Body of pancreas (tissue), 4 donors: ENCODE measurements at regions not wholly inside any gene's neighbourhood (a gene's known extent, or its start where the extent isn't known, plus 50 kb on each side); places are given as distances from the start of the nearest gene placed in this dataset.
"Not testable (repeated sequence)": the region's sequence is repeated elsewhere in the genome, so short reads cannot be mapped to it uniquely, and the experiment has no call there.

Experiments used
- ATAC-seq: fragments of 150-250 bp; one replicate; pipeline ENCODE4 v1.9.1; 2016
- DNase-seq, 4 donors: peaks; one replicate each; pipeline ENCODE4 v3.0.0-alpha.2; 2019
- H3K27ac ChIP-seq, 4 donors: fragments of 200-600 bp; sonication (generic); 1 replicate in 3 of 4; 2 replicates in 1 of 4; pipeline versions ENCODE4 v1.5.1 to v1.6.1; 2016 to 2019; ENCODE audit warnings: mild to moderate bottlenecking in 1 of 4, mixed read lengths in 1 of 4, moderate library complexity in 1 of 4
- H3K27me3 ChIP-seq, 2 donors: fragments of 200-600 bp; sonication (generic); one replicate each; pipeline ENCODE4 v1.6.0; 2016; ENCODE audit warnings: mild to moderate bottlenecking in 1 of 2
- H3K36me3 ChIP-seq, 2 donors: fragments of 200-600 bp; sonication (generic); replicated peaks in 1 of 2; 2 replicates each; pipeline ENCODE4 v1.5.1; 2016; ENCODE audit warnings: low read depth in 2 of 2; ENCODE audit not compliant: insufficient read depth in 1 of 2
- H3K4me1 ChIP-seq: fragments of 200-600 bp; sonication (generic); one replicate; pipeline ENCODE4 v1.6.0; 2016
- H3K4me3 ChIP-seq, 2 donors: fragments of 200-600 bp; sonication (generic); 1 replicate in 1 of 2; 2 replicates in 1 of 2; pipeline ENCODE4 v1.5.1; 2016 to 2019
- H3K9me3 ChIP-seq, 3 donors: fragments of 200-600 bp; sonication (generic); 1 replicate in 2 of 3; 2 replicates in 1 of 3; pipeline ENCODE4 v1.5.1; 2016
- POLR2A ChIP-seq, 3 donors: fragments of 450-650 bp; IDR thresholded peaks; one replicate each; pipeline ENCODE4 v1.6.1; 2016; ENCODE audit warnings: antibody characterized with exemption in 3 of 3, mild to moderate bottlenecking in 2 of 3
- WGBS, 2 donors: methylation state at CpG; one replicate each; pipeline ENCODE4 v1.1.5; 2017; 5-methylcytosine and 5-hydroxymethylcytosine counted together
- intact Hi-C: fragments of 100-400 bp; cut with DNase I; formaldehyde crosslinking; loops from one replicate; pipeline ENCODE4 v1.15.1; 2023
- TF ChIP-seq, protein P1 (sequence below), 7 experiments: fragments of 450-650 bp in 4 of 7; fragments of 200-600 bp in 3 of 7; sonication (generic) in 3 of 7; IDR thresholded peaks; one replicate each; pipeline ENCODE4 v1.5.1; 2016 to 2019; ENCODE audit warnings: antibody characterized with exemption in 7 of 7

DNA sequence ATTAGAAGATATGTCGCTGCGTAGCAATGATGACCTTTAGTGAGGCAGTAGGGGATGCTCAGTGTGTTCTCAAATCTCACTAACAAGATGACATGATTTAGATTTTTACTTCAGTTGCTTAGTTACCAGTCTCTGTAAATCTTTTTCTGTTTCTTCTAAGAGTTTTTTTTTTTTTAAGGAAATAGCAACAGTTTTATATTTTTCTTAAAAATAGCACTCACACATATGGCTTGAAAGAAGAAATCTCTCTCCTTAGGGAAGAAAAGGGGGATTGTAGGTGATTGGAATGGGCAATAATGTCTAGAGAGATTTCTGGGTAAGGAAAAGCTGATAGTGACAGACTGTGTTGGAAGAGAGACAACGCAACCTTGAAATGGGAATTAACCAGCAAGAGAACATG, 524.6 kb upstream of the ARPP21 start:
- ATAC-seq = no peak
- intact Hi-C loops = no loop called here
- H3K4me3 ChIP-seq = no peak overlapping the region
- WGBS, 2 donors = 82 to 83% methylated on average over 3 of the region's 3 CpGs
- no peaks in the 10 kb centered on the region for H3K9me3 ChIP-seq
- H3K27ac ChIP-seq = no peak overlapping the region
- no peaks in the 10 kb centered on the region for H3K27me3 ChIP-seq
- TF ChIP-seq POLR2A (IDR thresholded peaks at IDR 0.05) = no peak
- TF ChIP-seq, protein P1, sequence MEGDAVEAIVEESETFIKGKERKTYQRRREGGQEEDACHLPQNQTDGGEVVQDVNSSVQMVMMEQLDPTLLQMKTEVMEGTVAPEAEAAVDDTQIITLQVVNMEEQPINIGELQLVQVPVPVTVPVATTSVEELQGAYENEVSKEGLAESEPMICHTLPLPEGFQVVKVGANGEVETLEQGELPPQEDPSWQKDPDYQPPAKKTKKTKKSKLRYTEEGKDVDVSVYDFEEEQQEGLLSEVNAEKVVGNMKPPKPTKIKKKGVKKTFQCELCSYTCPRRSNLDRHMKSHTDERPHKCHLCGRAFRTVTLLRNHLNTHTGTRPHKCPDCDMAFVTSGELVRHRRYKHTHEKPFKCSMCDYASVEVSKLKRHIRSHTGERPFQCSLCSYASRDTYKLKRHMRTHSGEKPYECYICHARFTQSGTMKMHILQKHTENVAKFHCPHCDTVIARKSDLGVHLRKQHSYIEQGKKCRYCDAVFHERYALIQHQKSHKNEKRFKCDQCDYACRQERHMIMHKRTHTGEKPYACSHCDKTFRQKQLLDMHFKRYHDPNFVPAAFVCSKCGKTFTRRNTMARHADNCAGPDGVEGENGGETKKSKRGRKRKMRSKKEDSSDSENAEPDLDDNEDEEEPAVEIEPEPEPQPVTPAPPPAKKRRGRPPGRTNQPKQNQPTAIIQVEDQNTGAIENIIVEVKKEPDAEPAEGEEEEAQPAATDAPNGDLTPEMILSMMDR (IDR thresholded peaks at IDR 0.05) = no peak
- H3K4me1 ChIP-seq = no peaks in the 10 kb centered on the region
- DNase-seq = no peak
- H3K36me3 ChIP-seq = no peaks in the 10 kb centered on the region

DNA sequence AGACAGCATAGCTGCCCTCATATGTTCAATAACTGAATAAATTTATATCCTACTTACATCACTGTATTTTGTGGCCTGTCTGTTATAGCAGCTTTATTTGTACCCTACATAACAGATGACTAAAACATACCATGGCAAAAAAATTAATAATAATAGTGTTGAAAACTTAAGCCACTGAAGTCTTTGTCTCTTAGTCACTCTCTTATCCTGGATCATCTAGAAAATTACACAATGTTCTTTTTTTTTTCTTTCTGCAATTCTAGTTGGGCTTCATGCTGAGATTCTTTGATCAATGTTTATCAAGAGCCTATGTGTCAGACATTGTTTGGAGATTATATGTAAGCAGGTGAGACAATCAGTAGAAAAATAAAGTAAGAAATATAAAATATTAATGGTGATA, 519.3 kb upstream of the ARPP21 start:
- Histone ChIP-seq H3K4me3 (no peak overlapping the region), H3K9me3 (no peaks in the 10 kb centered on the region), H3K4me1 (no peaks in the 10 kb centered on the region), H3K27me3 (no peaks in the 10 kb centered on the region), H3K27ac (no peak overlapping the region), H3K36me3 (no peaks in the 10 kb centered on the region)
- TF ChIP-seq POLR2A (IDR thresholded peaks at IDR 0.05) = no peak
- TF ChIP-seq, protein P1 (IDR thresholded peaks at IDR 0.05) = no peak
- no peak for ATAC-seq
- intact Hi-C loops = no loop called here
- no peak for DNase-seq

DNA sequence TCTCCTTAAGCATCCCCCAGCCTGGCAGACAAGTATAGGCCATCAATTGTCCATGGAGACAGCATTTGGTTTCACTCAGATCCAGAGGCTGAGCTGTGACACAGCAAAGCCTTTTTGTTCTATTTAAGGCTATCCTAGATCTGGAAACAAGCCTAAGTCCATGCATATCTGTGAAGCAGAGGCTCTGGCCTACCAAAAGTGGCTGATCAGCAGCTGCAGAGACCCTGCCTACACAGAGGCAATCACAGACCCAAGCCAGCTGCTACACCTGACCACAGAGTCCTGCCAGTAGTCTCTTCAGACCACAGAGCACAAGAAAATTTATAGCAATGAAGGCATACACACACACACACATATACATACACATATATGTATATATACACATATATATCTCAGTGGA, 501.7 kb upstream of the ARPP21 start:
- Histone ChIP-seq H3K27ac (no peak overlapping the region), H3K27me3 (no peaks in the 10 kb centered on the region), H3K4me1 (no peaks in the 10 kb centered on the region), H3K4me3 (no peak overlapping the region), H3K36me3 (no peaks in the 10 kb centered on the region), H3K9me3 (no peaks in the 10 kb centered on the region)
- DNase-seq (no peak), ATAC-seq (no peak)
- intact Hi-C loops = no loop called here
- TF ChIP-seq, protein P1 (IDR thresholded peaks at IDR 0.05) = no peak
- no peak for TF ChIP-seq POLR2A (IDR thresholded peaks at IDR 0.05)

DNA sequence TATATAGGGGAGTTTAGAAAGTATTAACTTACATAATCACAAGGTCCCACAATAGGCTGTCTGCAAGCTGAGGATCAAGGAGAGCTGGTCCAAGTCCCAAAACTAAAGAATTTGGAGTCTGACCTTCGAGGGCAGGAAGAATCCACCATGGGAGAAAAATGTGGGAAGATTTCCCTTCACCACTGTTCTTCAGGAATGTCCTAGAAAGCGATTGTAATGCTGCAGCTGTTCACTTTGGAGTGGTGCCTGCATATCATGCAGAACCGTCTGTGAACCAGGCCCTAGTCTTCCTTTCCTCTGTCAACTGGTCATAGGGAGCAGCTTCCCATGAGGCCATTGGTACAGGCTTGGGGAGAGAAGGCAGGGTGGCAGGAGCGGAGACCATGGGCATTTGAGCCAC, 497.9 kb upstream of the ARPP21 start:
- DNase-seq = no peak
- Histone ChIP-seq H3K27me3 (no peaks in the 10 kb centered on the region), H3K36me3 (no peaks in the 10 kb centered on the region), H3K4me1 (no peaks in the 10 kb centered on the region), H3K9me3 (no peaks in the 10 kb centered on the region), H3K27ac (no peak overlapping the region), H3K4me3 (no peak overlapping the region)
- TF ChIP-seq POLR2A (IDR thresholded peaks at IDR 0.05) = no peak
- TF ChIP-seq, protein P1 (IDR thresholded peaks at IDR 0.05) = no peak
- intact Hi-C loops = no loop called here
- no peak for ATAC-seq
- 66 to 69% methylated on average over 4 of the region's 4 CpGs for WGBS, 2 donors

DNA sequence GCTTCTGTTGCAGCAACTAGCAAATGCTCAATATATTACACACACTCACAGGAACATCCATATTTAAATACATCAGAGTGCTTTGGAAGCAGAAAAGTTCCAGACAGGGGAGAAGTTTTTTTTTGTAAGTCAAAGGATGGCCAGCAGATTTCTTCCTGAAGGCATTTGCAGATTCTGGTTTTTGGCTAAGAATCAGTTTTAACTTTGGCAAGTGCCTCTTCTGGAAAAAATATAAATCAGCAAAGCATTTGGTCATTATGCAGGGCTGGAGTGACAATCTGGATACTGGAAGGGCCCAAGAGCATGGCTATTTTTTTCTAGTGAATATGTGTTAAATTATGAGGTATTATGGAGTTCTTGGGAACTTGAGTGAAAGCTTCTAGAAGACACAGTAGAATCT, 495.3 kb upstream of the ARPP21 start:
- no peak for DNase-seq
- no peaks in the 10 kb centered on the region for H3K36me3 ChIP-seq
- TF ChIP-seq, protein P1 (IDR thresholded peaks at IDR 0.05) = no peak
- no peak for TF ChIP-seq POLR2A (IDR thresholded peaks at IDR 0.05)
- no peak overlapping the region for H3K4me3 ChIP-seq
- H3K9me3 ChIP-seq = no peaks in the 10 kb centered on the region
- H3K27ac ChIP-seq = no peak overlapping the region
- intact Hi-C loops = no loop called here
- H3K27me3 ChIP-seq = no peaks in the 10 kb centered on the region
- no peak for ATAC-seq
- H3K4me1 ChIP-seq = no peaks in the 10 kb centered on the region

DNA sequence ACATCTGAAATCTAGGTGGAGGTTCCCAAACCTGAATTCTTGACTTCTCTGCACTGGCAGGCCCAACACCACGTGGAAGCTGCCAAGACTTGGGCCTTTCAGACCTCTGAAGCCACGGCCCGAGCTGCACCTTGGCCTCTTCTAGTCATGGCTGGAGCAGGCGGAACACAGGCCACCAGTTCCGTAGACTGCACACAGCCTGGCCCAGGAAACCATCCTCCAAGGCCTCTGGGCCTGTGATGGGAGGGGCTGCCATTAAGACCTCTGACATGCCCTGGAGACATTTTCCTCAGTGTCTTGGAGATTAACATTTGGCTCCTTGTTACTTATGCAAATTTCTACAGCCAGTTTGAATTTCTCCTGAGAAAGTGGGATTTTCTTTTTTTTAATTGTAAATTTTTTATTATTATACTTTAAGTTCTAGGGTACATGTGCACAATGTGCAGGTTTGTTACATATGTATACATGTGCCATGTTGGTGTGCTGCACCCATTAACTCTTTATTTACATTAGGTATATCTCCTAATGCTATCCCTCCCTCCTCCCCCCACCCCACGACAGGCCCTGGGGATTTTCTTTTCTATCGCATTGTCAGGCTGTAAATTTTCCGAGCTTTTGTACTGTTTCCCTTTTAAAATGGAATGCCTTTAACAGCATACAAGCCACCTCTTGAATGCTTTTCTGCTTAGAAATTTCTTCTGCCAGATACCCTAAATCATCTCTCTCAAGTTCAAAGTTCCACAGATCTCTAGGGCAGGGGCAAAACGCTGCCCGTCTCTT, 492.9 kb upstream of the ARPP21 start:
- H3K27me3 ChIP-seq, H3K4me1 ChIP-seq, H3K36me3 ChIP-seq, H3K4me3 ChIP-seq, H3K9me3 ChIP-seq, intact Hi-C loops, ATAC-seq, H3K27ac ChIP-seq, DNase-seq: not testable (repeated sequence)
- 60 to 65% methylated on average over 10 of the region's 10 CpGs for WGBS, 2 donors
